Stimulated activated naive B cell treated with anti-CD40 and anti-IgM and Interleukin-4, amounts not matched to agents 10 μg/mL and 1 μg/mL and 100 μg/mL, for 72 hours (primary cell): ENCODE measurements at regions not wholly inside any gene's neighbourhood (a gene's known extent, or its start where the extent isn't known, plus 50 kb on each side); places are given as distances from the start of the nearest gene placed in this dataset.

Experiments
- ATAC-seq, 2 donors: fragments of 150-1000 bp; cut with Tn5 transposase; replicated peaks; 2 replicates each; pipeline ENCODE4 v1.10.0; 2021; ENCODE audit warnings: moderate library complexity in 1 of 2
- DNase-seq: peaks from one replicate; pipeline ENCODE4 v3.0.0; 2021
- H3K27ac Mint-ChIP-seq: one replicate; pipeline ENCODE4 v1.8.0; 2022; ENCODE audit warnings: mild to moderate bottlenecking, mixed read lengths
- H3K27me3 Mint-ChIP-seq, 2 donors: one replicate each; pipeline ENCODE4 v1.8.0; 2022; ENCODE audit warnings: mixed read lengths in 2 of 2
- H3K36me3 Mint-ChIP-seq, 2 donors: one replicate each; pipeline ENCODE4 v1.8.0; 2022; ENCODE audit warnings: mixed read lengths in 2 of 2, mild to moderate bottlenecking in 1 of 2
- H3K4me1 Mint-ChIP-seq, 2 donors: one replicate each; pipeline ENCODE4 v1.8.0; 2022; ENCODE audit warnings: mixed read lengths in 2 of 2, mild to moderate bottlenecking in 1 of 2
- H3K4me3 Mint-ChIP-seq, 2 donors: one replicate each; pipeline ENCODE4 v1.8.0; 2022; ENCODE audit warnings: mild to moderate bottlenecking in 2 of 2, mixed read lengths in 2 of 2, moderate library complexity in 1 of 2
- H3K9me3 Mint-ChIP-seq, 2 donors: one replicate each; pipeline ENCODE4 v1.8.0; 2022; ENCODE audit warnings: mixed read lengths in 2 of 2, mild to moderate bottlenecking in 1 of 2

GRCh38 chr2:10501980-10502802 is 54.1 kb upstream of the ODC1 start:
- no peak overlapping the region for H3K4me3 Mint-ChIP-seq
- H3K36me3 Mint-ChIP-seq: no peaks in the 10 kb centered on the region
- H3K27ac Mint-ChIP-seq: no peak overlapping the region
- no peak for ATAC-seq
- H3K27me3 Mint-ChIP-seq: peaks cover 22 to 24% of the 10 kb centered on the region in 2 donors
- no peak for DNase-seq
- no peaks in the 10 kb centered on the region for H3K4me1 Mint-ChIP-seq
- H3K9me3 Mint-ChIP-seq: no peaks in the 10 kb centered on the region

GRCh38 chr2:10501451-10501961 is 53.4 kb upstream of the ODC1 start:
- Mint-ChIP-seq H3K9me3 (no peaks in the 10 kb centered on the region), H3K27ac (no peak overlapping the region), H3K36me3 (no peaks in the 10 kb centered on the region), H3K27me3 (peaks cover 24 to 31% of the 10 kb centered on the region in 2 donors), H3K4me1 (no peaks in the 10 kb centered on the region), H3K4me3 (no peak overlapping the region)
- no peak for DNase-seq
- no peak for ATAC-seq

GRCh38 chr2:10500601-10501361 is 52.7 kb upstream of the ODC1 start:
- Mint-ChIP-seq H3K4me3 (no peak overlapping the region), H3K36me3 (no peaks in the 10 kb centered on the region), H3K4me1 (no peaks in the 10 kb centered on the region), H3K9me3 (no peaks in the 10 kb centered on the region), H3K27me3 (peaks cover 27 to 36% of the 10 kb centered on the region in 2 donors), H3K27ac (no peak overlapping the region)
- ATAC-seq: no peak
- no peak for DNase-seq

- no peak overlapping the region for H3K4me3 Mint-ChIP-seq
- no peaks in the 10 kb centered on the region for H3K9me3 Mint-ChIP-seq
- H3K27me3 Mint-ChIP-seq: peaks cover 34 to 44% of the 10 kb centered on the region in 2 donors
- ATAC-seq (no peak), DNase-seq (no peak)
- H3K27ac Mint-ChIP-seq: no peak overlapping the region
- H3K36me3 Mint-ChIP-seq: no peaks in the 10 kb centered on the region
- no peaks in the 10 kb centered on the region for H3K4me1 Mint-ChIP-seq
These were observed 51.9 kb upstream of the ODC1 start for GRCh38 chr2:10499911-10500521.

GRCh38 chr2:10499275-10499907 is 51.3 kb upstream of the ODC1 start:
- Mint-ChIP-seq H3K4me3 (no peak overlapping the region), H3K9me3 (no peaks in the 10 kb centered on the region), H3K36me3 (no peaks in the 10 kb centered on the region), H3K4me1 (no peaks in the 10 kb centered on the region), H3K27me3 (peaks cover 36 to 49% of the 10 kb centered on the region in 2 donors), H3K27ac (no peak overlapping the region)
- DNase-seq (no peak), ATAC-seq (no peak)

GRCh38 chr2:10498525-10499274 is 50.6 kb upstream of the ODC1 start:
- H3K27ac Mint-ChIP-seq: no peak overlapping the region
- DNase-seq (no peak), ATAC-seq (no peak)
- no peaks in the 10 kb centered on the region for H3K36me3 Mint-ChIP-seq
- H3K27me3 Mint-ChIP-seq: peaks cover 36 to 53% of the 10 kb centered on the region in 2 donors
- no peaks in the 10 kb centered on the region for H3K9me3 Mint-ChIP-seq
- no peaks in the 10 kb centered on the region for H3K4me1 Mint-ChIP-seq
- H3K4me3 Mint-ChIP-seq: no peak overlapping the region
